ENCODE measurements at regions not wholly inside any gene's neighbourhood (a gene's known extent, or its start where the extent isn't known, plus 50 kb on each side); places are given as distances from the start of the nearest gene placed in this dataset.

- TF ChIP-seq CTCF (IDR thresholded peaks at IDR 0.05) (no peak), POLR2A (IDR thresholded peaks at IDR 0.05) (no peak)
Measured at GRCh38 chr9:80489329-80489728, 917.6 kb downstream of the TLE4 start.

Measured in vagina (tissue), 2 donors.